ENCODE measurements at regions not wholly inside any gene's neighbourhood (a gene's known extent, or its start where the extent isn't known, plus 50 kb on each side); places are given as distances from the start of the nearest gene placed in this dataset.

GRCh38 chr4:111842336-111842735 lies 302.9 kb upstream of the FAM241A start:
- DNase-seq (ENCODE audit: extremely low read depth, low read depth): no peak
- no peak overlapping the region for H3K4me3 ChIP-seq (replicated peaks; ENCODE audit: low read depth, low read length)
- TF ChIP-seq CTCF (IDR thresholded peaks at IDR 0.05; ENCODE audit: low read depth, low read length, missing control alignments): no peak

- TF ChIP-seq CTCF (IDR thresholded peaks at IDR 0.05; ENCODE audit: low read depth, low read length, missing control alignments): peak; percentile 38
- H3K4me3 ChIP-seq (replicated peaks; ENCODE audit: low read depth, low read length): no peak overlapping the region
- no peak for DNase-seq (ENCODE audit: extremely low read depth, low read depth)
Observed at GRCh38 chr4:111847296-111848008, 297.8 kb upstream of the FAM241A start.

GRCh38 chr4:111849746-111850284 lies 295.4 kb upstream of the FAM241A start:
- DNase-seq (ENCODE audit: extremely low read depth, low read depth): no peak
- no peak for TF ChIP-seq CTCF (IDR thresholded peaks at IDR 0.05; ENCODE audit: low read depth, low read length, missing control alignments)
- H3K4me3 ChIP-seq (replicated peaks; ENCODE audit: low read depth, low read length): no peak overlapping the region

GRCh38 chr4:111854494-111855087 lies 290.7 kb upstream of the FAM241A start:
- DNase-seq (ENCODE audit: extremely low read depth, low read depth): no peak
- peak; percentile 54 for TF ChIP-seq CTCF (IDR thresholded peaks at IDR 0.05; ENCODE audit: low read depth, low read length, missing control alignments)
- H3K4me3 ChIP-seq (replicated peaks; ENCODE audit: low read depth, low read length): no peak overlapping the region

- no peak for TF ChIP-seq CTCF (IDR thresholded peaks at IDR 0.05; ENCODE audit: low read depth, low read length, missing control alignments)
Observed at GRCh38 chr4:111855308-111855707, 289.9 kb upstream of the FAM241A start.

GRCh38 chr4:111864066-111864465 lies 281.2 kb upstream of the FAM241A start:
- no peak for DNase-seq (ENCODE audit: extremely low read depth, low read depth)
- H3K4me3 ChIP-seq (replicated peaks; ENCODE audit: low read depth, low read length): no peak overlapping the region
- TF ChIP-seq CTCF (IDR thresholded peaks at IDR 0.05; ENCODE audit: low read depth, low read length, missing control alignments): no peak

More at GRCh38 chr4:111855308-111855707, 289.9 kb upstream of the FAM241A start:
- no peak overlapping the region for H3K4me3 ChIP-seq (replicated peaks; ENCODE audit: low read depth, low read length)
- DNase-seq (ENCODE audit: extremely low read depth, low read depth): no peak

Measured in HFF-Myc (cell line).